GM21825 (cell line): ENCODE measurements at regions not wholly inside any gene's neighbourhood (a gene's known extent, or its start where the extent isn't known, plus 50 kb on each side); places are given as distances from the start of the nearest gene placed in this dataset.

Experiments
- ATAC-seq: cut with Tn5 transposase; IDR thresholded peaks from one replicate; pipeline ENCODE4 v1.9.1; 2021; ENCODE audit warnings: mild to moderate bottlenecking, moderate library complexity; ENCODE audit not compliant: unreplicated experiment

- no peak for ATAC-seq
Measured at GRCh38 chr7:106166651-106167342, 54.7 kb upstream of the SYPL1 start.

GRCh38 chr7:106165337-106165736 lies 53.2 kb upstream of the SYPL1 start:
- ATAC-seq = no peak

- no peak for ATAC-seq
Measured at GRCh38 chr7:106163257-106163656, 51.1 kb upstream of the SYPL1 start.
